Stimulated activated CD8-positive, alpha-beta memory T cell treated with anti-CD3 and anti-CD28 coated beads, Interleukin-12 subunit alpha, Interleukin-12 subunit beta, amount 100 ng/mL, for 24 hours (primary cell): ENCODE measurements at regions not wholly inside any gene's neighbourhood (a gene's known extent, or its start where the extent isn't known, plus 50 kb on each side); places are given as distances from the start of the nearest gene placed in this dataset.

Experiments
- DNase-seq: peaks from one replicate; pipeline ENCODE4 v3.0.0-alpha.2; 2020; ENCODE audit errors: extremely low read depth

GRCh38 chr13:30107521-30108136 is 199.7 kb downstream of the KATNAL1 start:
- no peak for DNase-seq

- no peak for DNase-seq
Measured at GRCh38 chr13:30107121-30107520, 200.2 kb downstream of the KATNAL1 start.

- no peak for DNase-seq
Measured at GRCh38 chr13:30105381-30105780, 202.0 kb downstream of the KATNAL1 start.

- no peak for DNase-seq
Measured at GRCh38 chr13:30103161-30103840, 204.1 kb downstream of the KATNAL1 start.

- DNase-seq: no peak
Measured at GRCh38 chr13:30100226-30100625, 207.1 kb downstream of the KATNAL1 start.

GRCh38 chr13:30097701-30098100 is 209.7 kb downstream of the KATNAL1 start:
- DNase-seq: no peak

GRCh38 chr13:30097089-30097488 is 210.3 kb downstream of the KATNAL1 start:
- no peak for DNase-seq

GRCh38 chr13:30094015-30094414 is 213.3 kb downstream of the KATNAL1 start:
- DNase-seq: no peak

- DNase-seq: no peak
Measured at GRCh38 chr13:30093236-30093635, 214.1 kb downstream of the KATNAL1 start.

- DNase-seq: no peak
Measured at GRCh38 chr13:30091691-30092090, 215.7 kb downstream of the KATNAL1 start.

GRCh38 chr13:30091035-30091434 is 216.3 kb downstream of the KATNAL1 start:
- DNase-seq: no peak

GRCh38 chr13:30088312-30088855 is 219.0 kb downstream of the KATNAL1 start:
- DNase-seq: no peak

- DNase-seq: no peak
Measured at GRCh38 chr13:30085087-30085486, 222.3 kb downstream of the KATNAL1 start.

- no peak for DNase-seq
Measured at GRCh38 chr13:30082391-30082790, 225.0 kb downstream of the KATNAL1 start.

GRCh38 chr13:30081331-30081730 is 226.0 kb downstream of the KATNAL1 start:
- no peak for DNase-seq

GRCh38 chr13:30079501-30079900 is 227.8 kb downstream of the KATNAL1 start:
- DNase-seq: no peak

GRCh38 chr13:30078059-30078458 is 227.6 kb upstream of the UBL3 start:
- DNase-seq: no peak

GRCh38 chr13:30077240-30077735 is 226.9 kb upstream of the UBL3 start:
- no peak for DNase-seq

- DNase-seq: no peak
Measured at GRCh38 chr13:30074955-30075614, 224.7 kb upstream of the UBL3 start.

GRCh38 chr13:30074431-30074830 is 224.0 kb upstream of the UBL3 start:
- DNase-seq: no peak

- no peak for DNase-seq
Measured at GRCh38 chr13:30072818-30073186, 222.4 kb upstream of the UBL3 start.

- DNase-seq: no peak
Measured at GRCh38 chr13:30071969-30072817, 221.8 kb upstream of the UBL3 start.
